ENCODE measurements at regions not wholly inside any gene's neighbourhood (a gene's known extent, or its start where the extent isn't known, plus 50 kb on each side); places are given as distances from the start of the nearest gene placed in this dataset.

- no peak overlapping the region for H3K4me3 ChIP-seq (ENCODE audit: low read depth, low read length)
- TF ChIP-seq CTCF (IDR thresholded peaks at IDR 0.05; ENCODE audit: low read depth, low read length) (no peak), MYC (IDR thresholded peaks at IDR 0.05; ENCODE audit: low read depth, low read length) (no peak), POLR2A (IDR thresholded peaks at IDR 0.05; ENCODE audit: extremely low read depth, insufficient read length) (no peak), MAX (IDR thresholded peaks at IDR 0.05; ENCODE audit: low read depth, low read length) (no peak)
- no peak for DNase-seq (ENCODE audit: low read depth)
These were observed 185.6 kb upstream of the KCNK2 start for GRCh38 chr1:214896921-214897320.

GRCh38 chr1:214897581-214897980 is 185.0 kb upstream of the KCNK2 start:
- H3K4me3 ChIP-seq (ENCODE audit: low read depth, low read length): no peak overlapping the region
- no peak for TF ChIP-seq MYC (IDR thresholded peaks at IDR 0.05; ENCODE audit: low read depth, low read length)
- TF ChIP-seq POLR2A (IDR thresholded peaks at IDR 0.05; ENCODE audit: extremely low read depth, insufficient read length): no peak
- TF ChIP-seq CTCF (IDR thresholded peaks at IDR 0.05; ENCODE audit: low read depth, low read length): no peak
- TF ChIP-seq MAX (IDR thresholded peaks at IDR 0.05; ENCODE audit: low read depth, low read length): no peak
- DNase-seq (ENCODE audit: low read depth): no peak

GRCh38 chr1:214898161-214898560 is 184.4 kb upstream of the KCNK2 start:
- H3K4me3 ChIP-seq (ENCODE audit: low read depth, low read length): no peak overlapping the region
- no peak for DNase-seq (ENCODE audit: low read depth)
- no peak for TF ChIP-seq MAX (IDR thresholded peaks at IDR 0.05; ENCODE audit: low read depth, low read length)
- TF ChIP-seq CTCF (IDR thresholded peaks at IDR 0.05; ENCODE audit: low read depth, low read length): no peak
- no peak for TF ChIP-seq POLR2A (IDR thresholded peaks at IDR 0.05; ENCODE audit: extremely low read depth, insufficient read length)
- TF ChIP-seq MYC (IDR thresholded peaks at IDR 0.05; ENCODE audit: low read depth, low read length): no peak

- no peak for TF ChIP-seq MAX (IDR thresholded peaks at IDR 0.05; ENCODE audit: low read depth, low read length)
- TF ChIP-seq POLR2A (IDR thresholded peaks at IDR 0.05; ENCODE audit: extremely low read depth, insufficient read length): no peak
- no peak for TF ChIP-seq CTCF (IDR thresholded peaks at IDR 0.05; ENCODE audit: low read depth, low read length)
- no peak for TF ChIP-seq MYC (IDR thresholded peaks at IDR 0.05; ENCODE audit: low read depth, low read length)
- DNase-seq (ENCODE audit: low read depth): no peak
- no peak overlapping the region for H3K4me3 ChIP-seq (ENCODE audit: low read depth, low read length)
These were observed 183.8 kb upstream of the KCNK2 start for GRCh38 chr1:214898718-214899117.

- DNase-seq (ENCODE audit: low read depth): no peak
- no peak for TF ChIP-seq MYC (IDR thresholded peaks at IDR 0.05; ENCODE audit: low read depth, low read length)
- TF ChIP-seq CTCF (IDR thresholded peaks at IDR 0.05; ENCODE audit: low read depth, low read length): no peak
- TF ChIP-seq POLR2A (IDR thresholded peaks at IDR 0.05; ENCODE audit: extremely low read depth, insufficient read length): no peak
- no peak for TF ChIP-seq MAX (IDR thresholded peaks at IDR 0.05; ENCODE audit: low read depth, low read length)
- H3K4me3 ChIP-seq (ENCODE audit: low read depth, low read length): no peak overlapping the region
These were observed 182.6 kb upstream of the KCNK2 start for GRCh38 chr1:214899908-214900460.
